GM18517 (cell line): ENCODE measurements at regions not wholly inside any gene's neighbourhood (a gene's known extent, or its start where the extent isn't known, plus 50 kb on each side); places are given as distances from the start of the nearest gene placed in this dataset.
A peak's percentile ranks its signal among the peaks of the same experiment; 100 is the strongest.

ENCODE experiments used
- ATAC-seq: cut with Tn5 transposase; IDR thresholded peaks from one replicate; pipeline ENCODE4 v1.9.1; 2021; ENCODE audit warnings: mild to moderate bottlenecking, moderate library complexity; ENCODE audit not compliant: unreplicated experiment

DNA sequence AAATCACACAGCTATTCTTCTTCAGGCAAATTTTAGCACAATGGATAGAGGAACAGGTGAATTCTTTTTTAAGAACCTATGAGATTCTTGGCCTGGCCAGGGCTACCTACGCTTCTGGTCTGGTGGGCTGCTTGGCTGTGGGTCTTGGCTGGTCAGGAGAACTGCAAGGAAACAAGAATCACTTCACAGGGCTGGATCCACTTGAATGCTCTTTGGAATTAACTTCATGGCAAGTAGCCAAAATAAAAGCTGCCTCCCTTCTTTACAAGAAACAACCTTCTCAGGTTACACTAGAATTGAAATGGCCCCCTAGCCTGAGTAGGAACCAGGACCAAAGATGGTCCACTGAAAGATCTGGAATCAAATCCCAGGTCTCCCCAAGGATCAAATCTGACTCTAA lies 519.1 kb downstream of the IQCM start:
- no peak for ATAC-seq

- ATAC-seq: no peak
Measured at GRCh38 chr4:149296084-149296483, 519.6 kb downstream of the IQCM start.

DNA sequence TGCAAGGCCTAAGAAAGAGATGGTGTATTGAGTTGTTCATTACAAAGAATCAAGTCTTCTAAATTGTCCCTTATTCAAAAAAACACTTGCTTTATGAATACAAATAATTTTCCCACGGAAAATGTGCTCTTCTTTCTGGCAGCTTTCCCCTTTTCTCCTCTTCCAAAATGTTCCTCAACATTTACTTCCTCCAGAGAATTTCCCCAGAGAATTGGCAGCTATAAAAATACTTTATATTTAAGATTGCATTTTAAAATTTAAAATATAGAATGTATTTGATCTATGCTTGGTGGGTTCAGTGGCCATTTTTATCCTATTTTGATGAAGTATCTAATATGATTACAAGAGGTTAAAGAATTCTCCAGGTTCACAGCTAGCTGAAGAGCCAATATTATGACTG lies 521.0 kb downstream of the IQCM start:
- no peak for ATAC-seq

DNA sequence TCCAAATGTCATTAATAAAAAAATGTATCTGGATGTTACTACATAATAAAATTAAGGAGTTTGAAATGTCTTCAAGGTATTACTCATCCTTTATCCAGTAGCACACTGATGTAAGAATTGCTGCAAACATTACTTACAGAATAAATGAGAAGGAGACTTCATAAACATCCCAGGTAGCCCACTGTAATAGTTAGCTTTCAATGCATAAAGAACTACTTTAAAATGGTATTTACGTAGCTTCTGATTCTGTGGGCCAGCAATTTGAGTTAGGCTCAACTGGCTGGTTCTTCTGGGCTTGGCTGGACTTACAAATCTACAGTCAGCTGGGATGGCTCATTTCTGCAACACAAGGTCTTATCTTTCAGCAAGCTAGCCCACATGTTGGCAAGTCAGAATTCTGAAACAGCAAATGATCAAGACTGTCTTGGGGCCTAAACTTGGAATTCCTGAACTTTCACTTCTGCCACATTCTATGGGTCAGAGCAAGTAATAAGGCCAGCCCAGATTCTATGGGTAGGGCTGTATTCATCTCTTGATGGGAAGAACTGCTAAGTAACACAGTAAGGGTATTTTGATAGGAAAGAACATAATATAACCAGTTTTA lies 522.5 kb downstream of the IQCM start:
- no peak for ATAC-seq

- no peak for ATAC-seq
Measured at GRCh38 chr4:149292425-149293007, 523.1 kb downstream of the IQCM start.

DNA sequence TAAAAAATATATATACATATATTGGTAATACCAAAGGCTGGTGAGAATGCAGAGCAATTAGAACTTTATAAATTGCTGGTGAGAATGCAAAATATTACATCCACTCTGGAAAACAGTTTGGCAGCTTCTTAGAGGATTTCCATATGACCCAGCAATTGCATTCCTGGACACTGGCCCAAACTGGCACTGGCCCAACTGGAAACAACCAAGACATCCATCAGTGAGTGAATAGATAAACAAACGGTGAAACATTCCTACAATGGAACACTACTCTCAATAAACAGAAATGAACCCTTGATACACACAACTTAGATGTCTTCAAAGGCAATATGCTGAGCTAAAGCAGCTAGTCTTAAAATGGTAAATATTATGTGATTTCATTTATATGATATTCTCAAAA lies 524.2 kb downstream of the IQCM start:
- ATAC-seq: no peak

DNA sequence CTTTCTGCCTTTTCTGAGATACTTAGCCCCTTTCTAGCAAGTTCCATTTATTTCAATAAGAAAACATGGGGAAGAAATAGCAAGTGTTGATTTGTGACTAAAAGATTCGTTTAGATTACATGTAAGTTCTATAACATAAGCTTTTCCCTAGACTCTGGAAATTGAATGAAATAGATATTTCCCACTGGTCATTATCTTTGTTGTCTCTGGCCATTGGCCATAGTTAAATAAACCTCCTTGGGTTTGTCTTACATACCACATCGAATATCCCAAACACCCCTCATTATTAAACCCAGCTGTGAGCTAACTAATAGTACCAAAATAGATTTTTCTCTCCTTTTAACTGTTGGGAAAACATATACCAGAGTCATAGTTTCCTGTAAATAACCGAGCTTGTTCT lies 534.8 kb downstream of the IQCM start:
- ATAC-seq: no peak

DNA sequence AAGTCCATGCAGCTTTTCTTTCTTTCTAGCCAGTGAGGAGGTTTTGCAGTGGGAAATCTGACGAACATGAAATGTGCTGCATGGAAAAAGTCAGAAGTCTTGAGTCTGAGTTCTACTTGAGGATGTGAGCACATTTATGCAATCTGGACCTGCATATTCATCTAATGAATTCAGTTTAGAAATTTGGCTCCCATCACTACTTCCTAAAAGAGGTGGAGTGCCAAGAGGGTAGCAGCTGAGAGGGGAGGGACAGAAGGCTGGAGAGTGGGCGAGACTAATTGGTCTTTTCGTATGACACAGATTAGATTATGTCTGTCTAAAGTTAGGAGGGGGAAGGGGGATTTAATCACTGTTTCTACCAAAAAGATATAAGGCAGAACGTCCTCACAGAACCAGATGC lies 535.9 kb downstream of the IQCM start:
- no peak for ATAC-seq

DNA sequence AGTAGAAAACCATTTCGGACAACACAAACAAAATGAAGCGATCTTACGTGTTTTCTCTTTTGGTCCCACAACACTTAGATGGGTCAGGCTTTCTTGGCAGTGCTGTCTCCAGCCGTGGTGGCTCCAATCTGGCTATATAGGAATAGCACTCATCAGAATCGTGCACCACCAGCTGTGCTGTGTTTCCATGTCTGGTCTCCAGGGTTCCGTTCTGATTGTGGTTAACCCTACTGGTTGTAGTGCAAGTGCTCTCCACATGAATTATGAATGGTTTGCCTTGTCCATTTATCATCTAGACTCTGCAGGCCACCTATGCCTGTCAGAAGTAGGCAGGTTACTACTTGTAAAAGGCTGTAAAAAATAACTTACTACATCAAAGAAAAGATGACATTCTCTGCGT lies 536.3 kb downstream of the IQCM start:
- no peak for ATAC-seq

GRCh38 chr4:149277705-149278104 lies 537.9 kb downstream of the IQCM start:
- no peak for ATAC-seq

- no peak for ATAC-seq
Measured at GRCh38 chr4:149269835-149270234, 545.8 kb downstream of the IQCM start.

GRCh38 chr4:149266301-149266700 lies 549.3 kb downstream of the IQCM start:
- no peak for ATAC-seq

DNA sequence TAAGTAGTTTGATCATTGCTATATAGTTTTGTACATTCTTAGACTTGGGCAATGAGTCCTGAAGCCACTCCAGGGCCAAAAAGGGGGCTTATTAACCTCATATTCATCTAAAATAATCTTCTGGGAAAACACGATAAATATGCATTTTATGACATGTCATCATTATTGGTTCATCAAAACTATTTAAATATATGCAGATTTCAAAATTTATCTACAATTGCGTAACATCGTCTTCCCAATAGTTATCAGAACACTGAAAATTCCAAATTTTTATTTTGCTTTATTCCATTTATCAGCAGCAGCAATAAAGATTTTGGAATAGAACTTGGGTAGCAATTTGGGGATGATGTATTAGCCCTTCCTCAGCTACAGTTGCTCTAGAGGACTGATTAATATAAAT lies 550.0 kb downstream of the IQCM start:
- no peak for ATAC-seq

GRCh38 chr4:149264093-149264733 lies 551.4 kb downstream of the IQCM start:
- ATAC-seq: peak; percentile 89

GRCh38 chr4:149248191-149248764 lies 567.4 kb downstream of the IQCM start:
- ATAC-seq: no peak

DNA sequence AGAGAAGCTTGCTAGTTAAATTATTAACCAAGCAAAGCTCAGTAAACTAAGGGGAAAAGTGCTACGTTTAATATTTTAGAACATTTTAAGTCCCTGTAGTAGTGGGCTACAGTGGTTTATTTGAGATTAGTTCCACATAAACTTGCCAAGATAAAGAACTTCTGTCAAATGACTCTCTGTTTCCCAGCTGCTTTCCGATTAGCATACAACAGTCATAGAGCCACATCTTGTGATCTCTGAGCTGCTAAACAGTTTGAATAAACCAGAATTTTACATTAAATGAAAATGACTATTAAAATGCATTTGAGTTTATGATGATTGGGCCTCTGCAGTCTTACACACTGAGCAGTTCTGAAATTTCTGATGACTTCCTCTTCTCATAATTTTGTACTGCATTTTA lies 568.5 kb downstream of the IQCM start:
- no peak for ATAC-seq

- ATAC-seq: no peak
Measured at GRCh38 chr4:149245333-149245732, 570.3 kb downstream of the IQCM start.

DNA sequence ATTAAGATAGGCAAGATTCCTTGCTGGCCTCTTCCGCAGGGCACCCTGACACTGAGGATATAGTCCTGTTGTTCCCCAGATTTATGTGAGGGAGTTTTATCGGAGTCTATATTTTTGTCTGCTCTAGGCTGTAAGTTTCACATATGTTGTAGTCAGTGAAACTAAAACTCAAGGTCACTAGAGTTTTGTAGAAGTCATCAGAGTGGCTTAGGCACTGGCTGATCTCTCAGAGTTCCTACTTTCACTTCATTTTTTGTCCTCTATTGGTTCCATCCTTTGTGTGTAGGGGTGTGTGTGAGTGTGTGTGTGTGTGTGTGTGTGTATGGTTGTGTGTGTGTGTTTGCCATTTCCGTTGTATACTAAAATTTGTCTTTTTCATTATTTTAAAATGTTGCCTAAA lies 577.5 kb downstream of the IQCM start:
- no peak for ATAC-seq

DNA sequence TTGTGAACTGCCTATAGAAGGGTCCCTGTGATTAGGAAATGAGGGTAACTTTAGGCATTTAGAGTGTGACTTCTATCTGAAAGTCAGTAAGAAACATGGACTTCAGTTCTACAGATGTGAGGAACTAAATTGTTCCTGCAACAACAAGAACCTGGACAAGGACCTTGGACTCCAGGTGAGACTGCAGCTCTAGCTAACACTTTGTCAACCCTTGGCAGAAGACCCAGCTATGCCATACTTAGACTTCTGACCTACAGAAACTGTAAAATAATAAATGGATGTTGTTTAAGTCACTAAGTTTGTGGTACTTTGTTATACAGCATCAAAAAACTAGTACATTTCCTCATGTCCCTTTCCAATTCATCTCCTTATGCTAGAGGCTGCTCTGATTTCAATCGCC lies 580.8 kb downstream of the IQCM start:
- ATAC-seq: no peak

GRCh38 chr4:149223659-149224058 lies 592.0 kb downstream of the IQCM start:
- ATAC-seq: no peak

GRCh38 chr4:149218672-149219071 lies 597.0 kb downstream of the IQCM start:
- ATAC-seq: no peak

DNA sequence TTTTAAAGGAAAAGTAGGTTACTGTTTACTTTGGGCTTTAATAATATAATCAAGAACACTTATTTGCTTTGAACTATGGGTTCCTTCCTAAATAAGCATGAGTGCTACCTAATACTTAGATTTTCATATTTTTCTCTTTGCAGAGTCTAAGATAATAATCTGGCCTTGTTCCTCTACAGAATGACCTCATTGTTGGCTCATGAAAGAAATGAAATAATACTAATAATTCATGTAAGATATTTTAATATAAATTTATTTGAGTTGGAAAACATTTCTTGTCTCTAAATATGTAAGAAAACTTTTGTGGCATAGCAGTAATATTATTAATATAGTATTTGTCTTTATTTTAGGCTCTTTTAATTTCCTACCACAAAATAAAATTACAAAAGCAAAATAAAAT lies 601.3 kb downstream of the IQCM start:
- no peak for ATAC-seq
